Hematopoietic multipotent progenitor cell (in vitro differentiated cells): ENCODE measurements at regions not wholly inside any gene's neighbourhood (a gene's known extent, or its start where the extent isn't known, plus 50 kb on each side); places are given as distances from the start of the nearest gene placed in this dataset.
A peak's percentile ranks its signal among the peaks of the same experiment; 100 is the strongest.
"Not testable (repeated sequence)": the region's sequence is repeated elsewhere in the genome, so short reads cannot be mapped to it uniquely, and the experiment has no call there.

Source experiments
- DNase-seq, 3 donors: peaks; one replicate each; pipeline ENCODE4 v3.0.0-alpha.2; 2011 to 2015; ENCODE audit warnings: low read depth in 2 of 3, low spot score in 2 of 3

DNA sequence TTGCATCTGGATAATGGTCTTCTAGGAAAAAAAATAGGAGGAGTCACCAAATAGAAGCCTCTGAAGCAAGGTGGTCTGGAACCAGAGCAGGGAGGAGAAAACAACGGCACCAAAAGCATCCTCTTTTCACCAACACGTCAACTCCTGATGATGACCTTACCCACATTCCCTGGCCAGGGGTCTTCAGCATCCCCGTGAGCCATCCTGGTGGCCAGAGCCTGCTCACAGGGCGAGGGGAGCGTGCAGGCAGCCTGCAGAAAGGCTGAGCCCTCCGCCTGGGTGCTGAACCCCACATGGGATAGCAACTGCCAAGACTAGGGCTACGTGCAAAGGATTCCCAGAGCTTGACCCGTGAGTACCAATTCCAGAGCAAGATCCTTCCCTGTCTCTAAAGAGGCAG is 191.0 kb downstream of the NDUFA10 start:
- no peak for DNase-seq

DNA sequence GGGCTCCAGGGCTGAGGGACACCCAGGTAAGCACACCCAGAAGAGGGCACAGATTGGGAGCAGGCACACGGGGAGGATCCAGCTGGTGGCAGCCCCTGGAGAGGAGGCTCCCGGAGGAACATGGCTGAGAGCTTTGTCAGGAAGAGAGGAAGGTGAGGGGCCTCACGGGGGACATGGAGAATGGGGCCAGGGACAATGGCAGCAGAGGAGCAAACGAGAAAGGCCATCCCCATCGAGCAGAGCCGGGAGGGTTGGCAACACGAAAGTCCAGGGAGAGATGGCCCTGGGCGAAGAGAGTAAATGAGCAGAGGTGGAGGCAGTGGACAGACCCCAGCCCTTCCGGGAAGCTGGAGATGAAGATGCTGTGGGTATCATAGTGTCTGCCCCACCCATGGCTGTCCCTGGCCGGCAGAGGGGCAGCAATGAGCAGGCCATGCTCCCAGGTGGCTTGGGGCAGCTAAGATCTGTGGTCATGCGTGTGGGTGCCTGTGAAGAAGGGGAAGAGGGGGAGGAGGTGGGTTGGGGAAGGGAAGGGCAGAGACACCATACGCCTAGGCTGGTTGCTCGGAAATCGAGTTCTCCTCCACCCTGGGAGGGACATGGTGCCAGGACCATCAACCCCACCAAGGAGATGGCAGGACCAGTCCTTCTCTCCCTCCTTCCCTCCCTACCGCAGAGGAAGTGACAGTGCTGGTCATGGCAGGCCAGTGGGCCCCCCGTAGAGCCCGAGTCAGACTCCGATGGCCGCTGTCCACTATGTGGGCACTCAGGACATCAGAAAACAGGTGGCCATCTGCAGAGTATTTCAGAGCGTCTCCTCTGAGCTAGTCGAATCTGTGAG is 191.7 kb downstream of the NDUFA10 start:
- no peak for DNase-seq

DNA sequence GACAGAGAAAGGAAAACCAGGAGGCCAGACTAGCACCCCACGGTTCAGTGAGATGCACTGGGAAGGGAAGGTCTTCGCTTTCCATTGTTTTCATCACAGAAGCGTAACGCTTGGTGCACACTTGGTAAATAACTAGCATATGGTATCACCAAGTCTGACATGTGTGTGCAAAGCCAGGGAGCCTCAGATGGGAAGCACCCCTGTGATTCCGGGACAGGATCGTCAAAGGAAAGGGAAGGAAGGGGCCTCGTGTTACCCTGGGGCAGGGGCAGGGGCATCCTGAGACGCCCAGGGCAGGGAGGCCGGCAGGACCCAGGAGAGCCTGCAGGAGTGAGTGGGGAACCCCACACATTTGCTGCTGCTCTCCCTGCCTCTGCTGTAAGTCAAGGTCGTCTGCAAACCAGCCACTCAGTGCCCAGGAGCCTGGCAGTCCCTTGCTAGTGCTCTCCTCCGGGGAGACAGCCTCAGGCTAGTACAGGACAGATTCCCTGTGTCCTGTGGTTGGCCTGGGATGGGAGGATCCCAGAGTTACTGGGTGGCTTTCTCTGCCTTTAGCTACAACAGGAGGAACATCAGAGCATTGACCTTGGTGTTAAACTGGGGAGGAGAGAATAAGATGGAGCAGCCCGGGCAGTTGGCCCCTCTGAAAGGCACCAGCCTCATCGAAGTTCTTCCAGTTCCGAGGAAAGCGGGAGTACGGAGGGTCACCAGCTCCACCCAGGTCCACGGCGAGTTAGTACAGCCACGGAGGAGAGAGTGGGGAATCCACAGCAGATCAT is 192.5 kb downstream of the NDUFA10 start:
- DNase-seq = no peak

DNA sequence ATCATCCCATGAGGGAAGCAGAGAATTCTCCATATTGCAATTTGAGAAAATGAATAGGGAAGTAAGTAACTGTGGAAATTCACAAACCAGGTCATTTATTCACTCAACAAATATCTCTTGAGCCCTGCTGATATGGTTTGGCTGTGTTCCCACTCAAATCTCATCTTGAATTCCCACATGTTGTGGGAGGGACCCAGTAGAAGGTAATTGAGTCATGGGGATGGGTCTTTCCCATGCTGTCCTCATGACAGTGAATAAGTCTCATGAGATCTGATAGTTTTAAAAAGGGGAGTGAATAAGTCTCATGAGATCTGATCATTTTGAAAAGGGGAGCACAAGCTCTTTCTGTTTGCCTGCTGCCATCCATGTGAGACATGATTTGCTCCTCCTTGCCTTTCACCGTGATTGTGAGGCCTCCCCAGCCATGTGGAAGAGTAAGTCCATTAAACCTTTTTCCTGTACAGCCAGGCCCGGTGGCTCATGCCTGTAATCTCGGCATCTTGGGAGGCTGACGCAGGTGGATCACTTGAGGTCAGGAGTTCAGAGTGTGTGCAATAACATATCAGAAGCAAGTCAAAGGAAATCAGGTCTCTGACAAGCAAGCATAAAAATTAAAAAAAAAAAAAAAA is 193.2 kb downstream of the NDUFA10 start:
- no peak for DNase-seq

DNA sequence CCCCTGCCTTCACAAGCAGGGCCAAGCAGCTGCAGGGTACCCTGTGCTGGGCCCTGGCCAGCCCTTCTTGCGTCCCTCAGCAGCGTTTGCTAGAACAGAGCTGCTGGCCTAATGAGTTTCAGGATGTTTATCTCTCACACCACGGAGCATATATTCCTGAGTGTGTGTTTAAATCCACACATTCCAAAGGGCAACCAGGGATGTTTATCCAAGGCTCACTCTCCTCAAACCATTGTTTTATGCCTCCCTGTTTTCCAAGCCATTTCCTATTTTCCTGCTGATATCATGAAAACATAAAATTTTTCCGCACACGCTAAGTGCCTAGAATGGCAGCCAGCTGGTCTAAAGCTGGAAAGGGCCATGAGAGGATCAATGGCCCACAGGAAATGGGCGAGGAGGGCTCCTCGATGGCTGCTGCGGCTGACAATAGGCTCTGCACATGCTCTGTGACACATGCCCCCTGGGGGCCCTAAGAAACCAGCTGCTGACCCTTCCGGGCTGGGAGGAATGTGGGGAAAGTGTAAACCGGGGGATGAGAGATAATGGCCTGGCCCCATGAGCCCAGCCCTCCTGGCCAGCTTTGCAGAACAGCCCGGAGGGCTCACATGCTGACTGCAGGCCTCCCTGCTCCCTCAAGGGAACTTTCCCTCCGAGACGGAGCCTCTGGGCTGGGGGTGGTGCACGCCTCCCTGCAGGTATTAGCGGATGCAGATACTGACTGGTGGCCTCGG is 194.0 kb downstream of the NDUFA10 start:
- DNase-seq = no peak

DNA sequence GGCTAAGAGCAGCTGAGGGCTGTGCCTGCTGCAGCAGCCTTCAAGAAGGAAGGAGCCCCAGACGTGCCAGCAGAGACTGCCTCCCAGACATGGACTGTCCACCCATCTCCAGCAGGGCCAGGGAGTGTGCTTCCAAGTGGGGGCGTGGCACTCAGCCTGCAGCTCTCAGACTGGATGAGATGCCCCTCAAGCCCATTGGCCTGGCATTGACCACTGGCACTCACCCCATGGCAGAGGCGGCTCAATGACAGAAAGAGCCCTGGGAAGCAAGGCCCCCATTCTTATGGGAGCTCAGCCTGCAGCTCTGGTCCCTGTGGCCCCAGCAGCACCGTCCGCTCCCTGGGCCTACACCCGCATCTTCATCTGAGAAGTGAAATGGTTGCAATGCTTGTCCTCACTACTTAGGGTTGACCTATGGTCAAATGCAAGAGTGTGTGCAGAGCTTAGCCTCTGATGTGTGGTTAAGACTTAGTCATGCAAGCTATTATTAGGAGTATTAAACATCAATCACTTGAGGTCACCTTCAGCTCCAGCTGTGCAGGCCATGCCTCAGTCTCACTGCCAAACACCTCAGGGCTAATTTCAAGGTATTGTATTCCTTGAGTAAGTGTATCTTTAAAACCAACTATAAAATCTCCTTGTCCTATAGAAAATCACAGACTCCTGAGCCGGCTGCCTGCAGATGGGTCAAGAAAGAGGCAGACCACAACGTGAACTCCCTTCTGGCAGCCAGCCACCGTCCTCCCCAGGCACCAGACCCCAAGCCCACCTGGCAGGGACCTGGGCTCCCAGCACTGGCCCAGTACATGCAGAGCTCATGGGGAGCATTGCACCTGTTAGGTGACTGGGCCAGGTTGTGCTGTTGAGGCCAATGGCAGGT is 194.8 kb downstream of the NDUFA10 start:
- DNase-seq = no peak

DNA sequence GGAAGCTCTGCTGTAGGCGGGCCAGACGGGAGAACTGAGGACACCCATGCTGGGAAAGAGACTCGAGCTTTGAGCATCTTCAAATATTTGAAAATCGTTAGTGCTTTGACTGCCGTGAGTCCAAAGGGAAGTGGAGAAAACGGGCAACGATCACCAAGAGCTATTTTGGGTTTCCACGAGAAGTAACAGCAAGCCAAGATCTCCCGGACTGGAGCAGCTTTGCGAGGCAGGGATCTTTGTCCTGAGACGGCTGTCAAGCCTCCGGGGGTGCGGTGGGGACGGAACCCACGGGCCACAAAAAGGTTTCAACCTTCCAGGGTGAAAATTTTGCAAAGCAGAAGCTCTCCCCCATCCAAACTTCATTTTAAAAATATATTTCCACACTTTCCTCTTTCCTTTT is 195.8 kb downstream of the NDUFA10 start:
- DNase-seq = no peak

DNA sequence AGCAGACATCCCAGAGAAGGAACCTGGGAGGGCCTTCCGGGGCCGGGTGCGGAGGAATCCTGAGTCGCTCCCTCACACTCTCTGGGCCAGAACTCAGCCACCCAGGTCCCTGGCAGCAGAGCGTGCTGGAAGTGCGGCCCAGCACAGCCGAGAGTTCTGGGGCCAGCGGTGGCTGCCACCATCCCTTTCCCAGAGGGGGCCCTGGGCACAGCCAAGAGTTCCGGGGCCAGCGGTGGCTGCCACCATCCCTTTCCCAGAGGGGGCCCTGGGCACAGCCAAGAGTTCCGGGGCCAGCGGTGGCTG is 196.2 kb downstream of the NDUFA10 start:
- not testable (repeated sequence) for DNase-seq

DNA sequence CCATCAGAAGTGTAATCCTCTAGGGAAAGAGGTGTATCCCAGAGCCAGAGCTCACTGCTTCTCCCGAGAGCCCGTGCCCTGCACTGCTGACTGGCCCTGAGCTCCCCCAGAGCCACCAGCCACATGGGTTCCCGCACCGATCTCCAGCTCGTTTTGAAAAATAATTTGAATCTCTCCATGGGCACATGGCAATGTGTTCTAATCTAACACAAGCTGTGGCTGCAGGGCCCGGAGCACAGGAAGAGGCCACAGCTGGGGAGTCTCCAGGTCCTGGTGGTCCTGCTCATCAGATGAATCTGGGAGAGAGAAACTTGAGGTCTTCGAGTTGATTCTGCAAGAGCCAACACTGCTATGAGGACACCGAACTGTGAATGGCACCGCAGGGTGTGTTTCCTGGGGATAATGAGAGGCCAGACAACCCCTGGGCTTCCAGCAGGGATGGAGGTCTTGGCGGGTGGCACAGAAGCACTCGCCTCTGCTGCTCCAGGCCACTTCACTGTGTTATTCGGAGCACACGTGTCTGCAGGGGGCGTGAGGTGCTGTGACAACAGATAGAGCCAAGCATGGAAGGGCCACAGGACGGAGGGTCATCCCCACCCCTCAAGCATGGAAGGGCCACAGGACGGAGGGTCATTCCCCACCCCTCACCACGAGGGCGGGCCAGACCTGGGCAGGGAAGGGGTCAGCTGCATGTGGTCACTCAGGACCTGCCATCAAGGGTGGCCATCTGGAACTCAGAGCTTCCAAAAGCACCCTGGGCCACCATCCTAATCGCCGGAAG is 196.8 kb downstream of the NDUFA10 start:
- DNase-seq = no peak

DNA sequence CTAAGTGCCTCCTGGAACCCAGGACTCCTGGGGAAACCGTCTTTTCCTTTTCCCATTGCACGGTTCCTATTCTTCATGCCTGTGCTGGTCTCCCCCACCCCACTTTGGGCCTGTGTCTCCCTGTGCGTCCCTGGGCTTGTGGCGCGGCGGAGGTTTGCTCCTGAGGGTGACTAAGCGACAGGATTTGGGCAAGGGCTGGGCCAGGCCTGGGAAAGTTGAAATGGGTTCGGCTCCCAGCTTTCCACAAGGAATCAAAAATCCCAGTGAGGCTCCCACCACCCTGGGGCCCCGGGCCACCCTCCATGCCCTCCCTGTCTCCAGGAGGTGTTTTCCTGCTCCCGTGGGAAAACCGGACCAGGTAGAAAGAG is 197.6 kb downstream of the NDUFA10 start:
- DNase-seq = no peak

DNA sequence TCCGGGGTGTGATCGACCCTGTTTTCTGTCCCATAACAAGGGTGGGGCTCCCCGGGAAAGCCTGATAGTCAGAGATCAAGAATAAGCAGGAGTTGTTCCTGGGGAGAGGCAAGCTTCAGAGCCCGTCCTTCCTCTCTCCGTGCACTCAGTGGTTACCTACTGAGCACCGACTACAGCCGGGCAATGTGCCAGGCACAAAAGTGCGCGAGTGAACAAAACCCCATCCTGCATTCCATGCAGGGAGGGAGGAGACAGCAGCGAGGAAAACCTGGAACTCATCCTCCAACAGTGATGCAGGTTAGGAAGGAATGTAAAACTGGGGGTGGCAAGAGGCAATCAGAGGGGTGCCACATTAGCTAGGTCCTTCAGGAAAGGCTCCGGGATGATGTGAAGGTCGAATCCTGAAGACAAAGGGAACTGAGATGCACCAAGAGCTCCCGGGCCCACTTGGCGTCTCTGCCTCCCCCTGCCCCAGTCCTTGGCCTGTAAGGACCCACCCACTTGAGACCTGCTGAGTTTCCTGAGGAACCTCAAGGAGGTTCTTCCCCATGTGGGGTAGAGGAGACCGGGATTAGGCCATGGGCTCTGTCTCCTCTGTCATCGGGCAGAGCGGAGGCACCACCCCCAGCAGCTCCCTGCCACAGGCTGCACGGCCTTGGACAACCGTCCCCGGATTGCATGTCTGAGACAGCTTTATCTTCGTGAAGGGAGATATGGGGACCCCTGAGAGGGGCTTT is 198.2 kb downstream of the NDUFA10 start:
- no peak for DNase-seq

DNA sequence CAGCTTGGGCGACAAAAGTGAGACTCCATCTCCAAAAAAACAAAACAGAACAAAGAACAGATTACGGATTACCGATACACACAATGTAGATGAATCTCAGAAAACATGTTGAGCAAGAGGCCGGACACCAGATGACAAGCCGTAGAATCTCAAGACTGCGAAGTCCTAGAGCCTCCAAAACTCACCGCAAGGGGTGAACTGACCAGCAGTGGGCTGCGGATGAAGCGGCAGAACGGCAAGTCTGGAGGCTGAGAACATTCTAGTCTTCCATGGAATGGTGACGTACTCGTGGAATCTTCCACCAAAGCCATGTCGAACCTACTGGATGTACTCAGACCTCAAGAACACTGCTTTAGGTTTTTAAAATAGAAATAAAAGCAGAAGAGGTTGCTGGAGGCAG is 198.8 kb downstream of the NDUFA10 start:
- no peak for DNase-seq

DNA sequence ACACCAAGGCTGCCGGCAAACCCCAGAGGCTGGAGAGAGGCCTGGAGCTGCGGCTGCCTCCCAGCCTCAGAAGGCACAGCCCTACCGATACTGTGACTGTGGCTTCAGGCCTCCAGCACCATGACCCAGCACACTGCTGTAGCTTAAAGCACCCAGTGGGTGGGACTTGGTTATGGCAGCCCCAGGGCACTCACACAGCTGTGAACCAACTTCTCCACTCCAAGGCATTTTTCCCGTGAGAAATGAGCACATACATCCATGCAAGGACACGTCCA is 199.5 kb downstream of the NDUFA10 start:
- no peak for DNase-seq

DNA sequence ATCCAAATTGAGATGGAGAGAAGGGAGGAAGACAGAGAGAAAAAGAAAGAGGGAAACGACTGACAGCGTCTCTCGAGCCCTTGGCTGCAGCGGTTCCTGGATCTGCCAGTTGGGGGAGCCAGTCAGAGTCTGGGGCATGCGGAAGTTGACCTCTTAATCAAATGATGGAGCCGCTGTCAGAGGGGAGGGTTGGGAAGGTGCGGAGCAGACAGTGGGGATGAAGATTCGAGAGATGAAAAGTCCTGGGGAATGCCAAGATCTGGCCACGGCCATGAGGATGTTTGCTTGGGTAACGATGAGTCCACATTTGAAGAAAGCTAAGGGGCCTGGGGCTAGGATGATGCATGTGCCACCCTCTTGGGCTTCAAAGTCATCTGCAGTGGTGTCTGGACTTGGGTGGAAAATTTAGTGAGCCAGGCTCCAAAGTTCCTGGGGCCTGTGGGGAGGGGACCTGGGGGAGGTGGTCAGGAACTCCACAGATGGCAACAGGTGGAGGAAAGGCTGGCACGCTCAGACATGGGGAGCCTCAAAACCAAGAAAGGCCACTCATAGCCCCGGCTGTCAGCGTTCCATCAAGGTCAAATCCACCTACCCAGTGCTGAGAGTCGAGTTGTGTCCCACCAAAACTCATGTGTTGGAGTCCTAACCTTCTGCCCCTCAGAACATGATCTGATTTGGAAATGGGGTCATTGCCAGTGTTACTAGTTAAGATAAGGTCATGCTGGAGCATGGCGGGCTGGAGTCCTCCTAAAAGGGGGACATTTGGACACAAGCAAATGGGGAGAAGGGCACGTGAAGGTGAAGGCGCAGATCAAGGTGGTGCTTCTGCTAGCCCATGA is 200.1 kb downstream of the NDUFA10 start:
- no peak for DNase-seq

DNA sequence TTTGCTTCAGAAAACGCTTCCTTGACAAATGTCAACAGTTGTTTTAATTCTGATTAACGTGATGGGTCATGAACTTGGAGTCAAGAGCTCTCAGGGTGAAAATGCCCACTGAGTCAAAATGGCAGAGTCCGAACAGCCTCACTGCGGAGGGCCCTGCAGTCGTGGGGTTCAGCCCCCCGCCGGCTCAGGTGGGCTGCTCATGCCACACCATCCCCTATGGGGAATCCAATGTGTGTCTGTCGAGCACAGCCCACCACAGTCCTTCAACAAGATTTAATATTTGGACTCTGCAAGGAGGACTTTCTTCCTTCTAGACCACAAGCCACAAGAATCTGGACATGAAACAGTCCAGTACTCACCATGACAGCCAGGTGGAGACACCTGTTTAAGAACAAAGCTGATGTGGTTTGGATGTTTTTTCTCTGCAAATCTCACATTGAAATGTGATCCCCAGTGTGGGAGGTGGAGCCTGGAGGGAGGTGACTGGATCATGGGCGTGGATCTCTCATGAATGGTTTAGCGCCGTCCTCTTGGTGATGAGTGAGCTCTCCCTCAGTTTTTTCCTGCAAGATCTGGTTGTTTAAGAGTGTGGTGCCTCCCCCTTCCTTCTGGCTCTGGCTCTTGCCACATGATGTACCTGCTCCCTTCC is 201.0 kb downstream of the NDUFA10 start:
- DNase-seq = peak in 2 of 3 donors; percentile 28 to 56

DNA sequence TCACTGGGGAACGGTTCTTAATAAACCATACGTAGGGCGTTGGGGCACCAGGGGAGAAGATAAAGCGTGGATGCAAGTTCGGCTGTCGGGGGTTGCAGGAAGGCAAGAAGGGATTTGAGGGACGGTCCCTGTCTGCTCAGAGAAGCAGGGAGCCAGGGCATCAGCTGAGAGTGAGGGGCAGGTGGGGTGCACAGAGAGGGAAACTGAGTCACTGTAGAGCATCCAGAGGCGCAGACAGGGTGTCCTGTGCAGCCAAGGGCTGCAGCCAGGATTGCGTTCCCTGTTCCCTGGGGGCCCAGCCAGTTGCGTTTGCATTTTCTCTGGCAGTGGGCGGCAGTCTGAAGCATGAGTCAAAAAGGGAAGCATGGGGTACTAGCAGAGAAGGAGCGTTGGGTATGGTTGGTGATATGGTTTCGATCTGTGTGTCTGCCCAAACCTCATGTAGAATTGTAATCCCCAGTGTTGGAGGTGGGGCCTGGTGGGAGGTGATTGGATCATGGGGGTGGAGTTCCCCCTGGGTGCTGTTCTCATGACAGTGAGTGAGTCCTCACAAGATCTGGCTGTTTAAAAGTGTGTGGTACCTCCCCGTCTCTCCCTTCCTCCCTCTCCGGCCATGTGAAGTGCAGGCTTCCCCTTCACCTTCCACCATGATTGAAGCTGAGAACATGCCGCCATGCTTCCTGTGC is 202.9 kb downstream of the NDUFA10 start:
- DNase-seq = no peak

DNA sequence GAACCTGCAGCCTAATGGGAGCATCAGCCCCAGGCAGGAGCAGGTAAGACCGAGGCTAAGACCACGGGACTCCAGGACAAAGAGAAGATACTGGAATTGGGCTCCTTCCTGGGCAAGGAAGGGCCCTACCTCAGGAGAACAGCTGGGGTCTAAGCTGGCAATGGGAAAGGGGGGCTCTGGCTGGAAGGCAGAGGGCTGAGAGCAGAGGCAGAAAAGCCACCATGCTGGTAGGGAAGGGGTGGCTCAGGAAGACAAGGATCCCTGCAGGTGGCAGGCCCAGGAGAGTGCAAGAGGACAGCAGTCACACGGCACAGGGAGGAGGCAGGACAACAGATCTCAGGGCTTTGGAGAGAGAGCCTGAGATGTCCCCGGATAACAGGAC is 203.5 kb downstream of the NDUFA10 start:
- no peak for DNase-seq
